Right lobe of liver (tissue), 4 donors: ENCODE measurements at regions not wholly inside any gene's neighbourhood (a gene's known extent, or its start where the extent isn't known, plus 50 kb on each side); places are given as distances from the start of the nearest gene placed in this dataset.

ENCODE experiments used
- POLR2A ChIP-seq: fragments of 450-650 bp; IDR thresholded peaks from one replicate; pipeline ENCODE4 v1.6.1; 2017; ENCODE audit warnings: antibody characterized with exemption, mild to moderate bottlenecking
- TF ChIP-seq, protein P1 (sequence below), 4 donors: fragments of 200-600 bp in 3 of 4; fragments of 450-650 bp in 1 of 4; IDR thresholded peaks; one replicate each; pipeline versions ENCODE4 v1.5.1 to v1.8.0; 2016 to 2022; ENCODE audit warnings: antibody characterized with exemption in 4 of 4, mild to moderate bottlenecking in 2 of 4
- donor health status: DM: no; HTN: no; CAD: no.
- donor health status: DM: no; HTN: no; CAD: no.
- donor health status: DM: no; HTN: yes; CAD: no.

- TF ChIP-seq, protein P1, sequence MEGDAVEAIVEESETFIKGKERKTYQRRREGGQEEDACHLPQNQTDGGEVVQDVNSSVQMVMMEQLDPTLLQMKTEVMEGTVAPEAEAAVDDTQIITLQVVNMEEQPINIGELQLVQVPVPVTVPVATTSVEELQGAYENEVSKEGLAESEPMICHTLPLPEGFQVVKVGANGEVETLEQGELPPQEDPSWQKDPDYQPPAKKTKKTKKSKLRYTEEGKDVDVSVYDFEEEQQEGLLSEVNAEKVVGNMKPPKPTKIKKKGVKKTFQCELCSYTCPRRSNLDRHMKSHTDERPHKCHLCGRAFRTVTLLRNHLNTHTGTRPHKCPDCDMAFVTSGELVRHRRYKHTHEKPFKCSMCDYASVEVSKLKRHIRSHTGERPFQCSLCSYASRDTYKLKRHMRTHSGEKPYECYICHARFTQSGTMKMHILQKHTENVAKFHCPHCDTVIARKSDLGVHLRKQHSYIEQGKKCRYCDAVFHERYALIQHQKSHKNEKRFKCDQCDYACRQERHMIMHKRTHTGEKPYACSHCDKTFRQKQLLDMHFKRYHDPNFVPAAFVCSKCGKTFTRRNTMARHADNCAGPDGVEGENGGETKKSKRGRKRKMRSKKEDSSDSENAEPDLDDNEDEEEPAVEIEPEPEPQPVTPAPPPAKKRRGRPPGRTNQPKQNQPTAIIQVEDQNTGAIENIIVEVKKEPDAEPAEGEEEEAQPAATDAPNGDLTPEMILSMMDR (IDR thresholded peaks at IDR 0.05) = no peak
- TF ChIP-seq POLR2A = no peak
Measured at GRCh38 chr4:69376450-69376849, 96.2 kb downstream of the UGT2B28 start.
